Upper lobe of right lung (tissue), 1 donor: ENCODE measurements at regions not wholly inside any gene's neighbourhood (a gene's known extent, or its start where the extent isn't known, plus 50 kb on each side); places are given as distances from the start of the nearest gene placed in this dataset.

Experiments
- ATAC-seq: fragments of 200-7000 bp; cut with Tn5 transposase; one replicate; pipeline ENCODE4 v1.9.1; 2020; ENCODE audit warnings: mild to moderate bottlenecking, moderate library complexity
- DNase-seq: peaks from one replicate; pipeline ENCODE4 v3.0.0-alpha.2; 2020
- H3K27ac ChIP-seq: fragments of 200-600 bp; one replicate; pipeline ENCODE4 v1.8.0; 2022
- H3K27me3 ChIP-seq: fragments of 200-600 bp; one replicate; pipeline ENCODE4 v1.8.0; 2022; ENCODE audit warnings: mild to moderate bottlenecking
- H3K36me3 ChIP-seq: fragments of 200-600 bp; one replicate; pipeline ENCODE4 v1.8.0; 2022
- H3K4me1 ChIP-seq: fragments of 200-600 bp; one replicate; pipeline ENCODE4 v1.8.0; 2022
- H3K4me3 ChIP-seq: fragments of 200-600 bp; one replicate; pipeline ENCODE4 v1.8.0; 2022; ENCODE audit warnings: mild to moderate bottlenecking
- H3K9me3 ChIP-seq: fragments of 200-600 bp; one replicate; pipeline ENCODE4 v1.8.0; 2022
- intact Hi-C: fragments of 100-400 bp; cut with DNase I; formaldehyde crosslinking; loops from one replicate; pipeline ENCODE4 v1.11.0; 2022
- TF ChIP-seq, protein P1 (sequence below): fragments of 200-600 bp; IDR thresholded peaks from one replicate; pipeline ENCODE4 v1.8.0; 2022; ENCODE audit warnings: antibody characterized with exemption
- donor health status: DM: no; HTN: yes; CAD: no; lungs with severe emphysema.

DNA sequence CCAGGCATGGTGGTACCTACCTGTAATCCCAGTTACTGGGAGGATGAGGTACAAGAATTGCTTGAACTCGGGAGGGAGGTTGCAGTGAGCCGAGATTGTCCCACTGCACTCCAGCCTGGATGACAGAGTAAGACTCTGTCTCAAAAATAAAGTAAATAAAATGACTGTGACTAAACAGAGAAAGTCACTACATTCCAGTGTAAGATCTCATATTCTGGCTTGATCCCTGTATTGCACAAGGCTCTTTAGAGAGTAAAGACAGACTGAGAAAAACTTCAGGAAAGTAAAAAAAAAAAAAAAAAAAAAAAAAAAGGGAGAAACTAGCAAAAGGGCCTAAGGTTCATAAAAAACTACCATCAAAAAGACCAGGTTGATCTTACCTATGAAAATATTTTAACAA lies 106.6 kb upstream of the PJA2 start:
- no peak for ATAC-seq
- TF ChIP-seq, protein P1, sequence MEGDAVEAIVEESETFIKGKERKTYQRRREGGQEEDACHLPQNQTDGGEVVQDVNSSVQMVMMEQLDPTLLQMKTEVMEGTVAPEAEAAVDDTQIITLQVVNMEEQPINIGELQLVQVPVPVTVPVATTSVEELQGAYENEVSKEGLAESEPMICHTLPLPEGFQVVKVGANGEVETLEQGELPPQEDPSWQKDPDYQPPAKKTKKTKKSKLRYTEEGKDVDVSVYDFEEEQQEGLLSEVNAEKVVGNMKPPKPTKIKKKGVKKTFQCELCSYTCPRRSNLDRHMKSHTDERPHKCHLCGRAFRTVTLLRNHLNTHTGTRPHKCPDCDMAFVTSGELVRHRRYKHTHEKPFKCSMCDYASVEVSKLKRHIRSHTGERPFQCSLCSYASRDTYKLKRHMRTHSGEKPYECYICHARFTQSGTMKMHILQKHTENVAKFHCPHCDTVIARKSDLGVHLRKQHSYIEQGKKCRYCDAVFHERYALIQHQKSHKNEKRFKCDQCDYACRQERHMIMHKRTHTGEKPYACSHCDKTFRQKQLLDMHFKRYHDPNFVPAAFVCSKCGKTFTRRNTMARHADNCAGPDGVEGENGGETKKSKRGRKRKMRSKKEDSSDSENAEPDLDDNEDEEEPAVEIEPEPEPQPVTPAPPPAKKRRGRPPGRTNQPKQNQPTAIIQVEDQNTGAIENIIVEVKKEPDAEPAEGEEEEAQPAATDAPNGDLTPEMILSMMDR, result no peak
- H3K36me3 ChIP-seq, result no peaks in the 10 kb centered on the region
- H3K27me3 ChIP-seq, result no peaks in the 10 kb centered on the region
- H3K27ac ChIP-seq, result no peak overlapping the region
- DNase-seq, result no peak
- H3K9me3 ChIP-seq, result no peaks in the 10 kb centered on the region
- H3K4me1 ChIP-seq, result no peaks in the 10 kb centered on the region
- no peak overlapping the region for H3K4me3 ChIP-seq
- intact Hi-C loops, result no loop called here

DNA sequence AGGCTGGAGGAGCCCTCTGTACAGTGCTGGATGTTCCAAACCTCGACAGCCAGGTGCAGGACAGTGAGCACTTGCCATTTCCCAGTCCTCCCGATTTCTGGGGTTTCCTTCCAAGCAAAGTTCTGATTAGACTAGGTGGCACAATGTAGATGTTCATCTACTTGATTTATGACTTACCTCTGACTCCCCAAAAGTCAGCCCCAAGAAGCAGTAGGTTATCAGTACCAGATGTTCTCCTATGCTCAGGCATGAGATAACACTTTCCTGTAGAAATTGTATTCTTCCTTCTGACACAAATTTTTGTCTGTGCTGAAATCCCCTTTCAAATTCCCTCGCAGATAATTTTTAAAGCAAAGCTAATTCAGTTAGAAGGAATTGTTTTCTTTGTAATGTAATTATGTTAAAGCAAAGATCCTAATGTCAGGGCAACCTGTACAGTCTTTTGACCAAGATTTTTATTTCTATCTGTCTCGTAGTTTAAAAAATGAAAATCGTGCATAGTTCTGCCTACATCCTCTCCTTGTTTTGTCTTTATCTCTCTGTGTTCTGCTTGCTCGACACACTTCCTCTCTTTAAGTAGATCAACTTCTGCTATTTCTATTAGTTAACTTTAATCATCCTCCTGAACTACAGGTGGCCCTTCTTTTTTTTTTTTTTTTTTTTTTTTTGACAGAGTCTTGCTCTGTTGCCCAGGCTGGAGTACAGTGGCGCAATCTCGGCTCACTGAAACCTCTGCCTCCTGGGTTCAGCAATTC lies 102.4 kb upstream of the PJA2 start:
- TF ChIP-seq, protein P1, result no peak
- ATAC-seq (peak; percentile 24), DNase-seq (no peak)
- H3K9me3 ChIP-seq, result no peaks in the 10 kb centered on the region
- H3K4me3 ChIP-seq, result no peak overlapping the region
- H3K4me1 ChIP-seq, result no peaks in the 10 kb centered on the region
- H3K36me3 ChIP-seq, result no peaks in the 10 kb centered on the region
- no peak overlapping the region for H3K27ac ChIP-seq
- intact Hi-C loops, result no loop called here
- no peaks in the 10 kb centered on the region for H3K27me3 ChIP-seq

DNA sequence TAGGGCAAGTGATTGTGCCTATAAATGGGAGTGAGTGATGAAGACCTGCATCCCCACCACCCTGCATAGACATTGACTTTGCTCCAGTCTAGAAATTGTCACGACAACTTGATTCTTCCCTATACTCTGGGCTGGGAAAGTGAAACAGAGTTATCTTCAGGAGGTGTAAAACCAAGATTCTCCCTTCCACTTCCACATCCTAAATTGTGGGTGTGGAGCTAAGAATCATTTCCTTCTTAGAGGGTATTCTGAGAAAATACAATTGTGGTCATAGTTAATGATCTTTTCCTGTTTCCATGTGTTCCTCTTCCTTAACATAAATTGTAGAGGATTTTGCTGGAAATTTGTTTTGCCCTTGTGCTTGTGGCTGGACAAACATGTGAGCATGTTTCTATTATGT lies 96.8 kb upstream of the PJA2 start:
- Histone ChIP-seq H3K4me1 (no peaks in the 10 kb centered on the region), H3K36me3 (no peaks in the 10 kb centered on the region), H3K27ac (no peak overlapping the region), H3K9me3 (no peaks in the 10 kb centered on the region), H3K4me3 (no peak overlapping the region), H3K27me3 (no peaks in the 10 kb centered on the region)
- TF ChIP-seq, protein P1, result no peak
- ATAC-seq (peak; percentile 55), DNase-seq (no peak)
- intact Hi-C loops, result no loop called here

DNA sequence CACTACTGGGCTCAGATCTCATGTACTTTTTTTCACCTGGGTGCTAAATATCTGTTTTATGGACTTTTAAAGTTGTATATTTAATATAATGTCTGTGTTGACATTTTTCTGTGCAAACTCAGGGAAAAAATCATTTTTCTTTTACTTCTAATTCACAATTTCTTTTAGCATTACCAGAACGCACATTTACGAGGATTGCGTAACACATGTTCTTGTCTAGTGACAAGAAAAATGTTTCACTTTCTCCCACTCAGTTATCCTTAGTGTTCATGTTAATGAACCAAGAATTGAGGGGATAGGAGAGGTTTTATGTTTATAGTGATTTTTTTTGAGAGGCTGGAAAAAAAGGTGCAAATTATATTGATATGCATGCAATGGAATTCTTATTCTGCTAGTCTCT lies 86.3 kb upstream of the PJA2 start:
- ATAC-seq (no peak), DNase-seq (no peak)
- H3K27me3 ChIP-seq, result no peaks in the 10 kb centered on the region
- H3K9me3 ChIP-seq, result no peaks in the 10 kb centered on the region
- intact Hi-C loops, result no loop called here
- H3K4me1 ChIP-seq, result no peaks in the 10 kb centered on the region
- H3K27ac ChIP-seq, result no peak overlapping the region
- H3K4me3 ChIP-seq, result no peak overlapping the region
- no peaks in the 10 kb centered on the region for H3K36me3 ChIP-seq
- TF ChIP-seq, protein P1, result no peak

DNA sequence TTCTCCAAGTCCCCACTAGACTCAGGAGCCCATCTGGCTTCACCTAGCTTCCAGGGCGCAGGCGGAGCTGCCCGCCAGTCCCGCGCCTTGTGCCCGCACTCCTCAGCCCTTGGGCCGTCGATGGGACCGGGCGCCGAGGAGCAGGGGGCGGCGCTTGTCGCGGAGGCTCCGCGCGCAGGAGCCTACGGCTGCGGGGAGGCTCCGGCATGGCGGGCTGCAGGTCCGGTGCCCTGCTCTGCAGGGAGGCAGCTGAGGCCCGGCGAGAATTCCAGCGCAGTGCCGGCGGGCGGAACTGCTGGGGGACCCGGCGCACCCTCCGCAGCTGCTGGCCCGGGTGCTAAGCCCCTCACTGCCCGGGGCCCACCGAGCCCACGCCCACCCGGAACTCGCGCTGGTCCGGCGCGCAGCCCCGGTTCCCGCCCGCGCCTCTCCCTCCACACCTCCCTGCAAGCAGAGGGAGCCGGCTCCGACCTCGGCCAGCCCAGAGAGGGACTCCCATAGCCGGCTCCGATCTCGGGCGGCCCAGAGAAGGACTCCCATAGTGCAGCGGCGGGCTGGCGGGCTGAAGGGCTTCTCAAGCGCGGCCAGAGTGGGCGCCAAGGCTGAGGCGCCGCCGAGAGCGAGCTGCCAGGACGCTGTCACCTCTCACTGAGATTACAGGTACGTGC lies 78.1 kb upstream of the PJA2 start:
- Histone ChIP-seq H3K4me3 (no peak overlapping the region), H3K4me1 (peaks cover 20% of the 10 kb centered on the region), H3K27me3 (no peaks in the 10 kb centered on the region), H3K36me3 (no peaks in the 10 kb centered on the region), H3K9me3 (no peaks in the 10 kb centered on the region), H3K27ac (no peak overlapping the region)
- intact Hi-C loops, result no loop called here
- ATAC-seq, result peak; percentile 14
- DNase-seq, result no peak
- TF ChIP-seq, protein P1, result no peak
